ENCODE measurements at regions not wholly inside any gene's neighbourhood (a gene's known extent, or its start where the extent isn't known, plus 50 kb on each side); places are given as distances from the start of the nearest gene placed in this dataset.

- CTCF ChIA-PET (ENCODE audit: partially characterized antibody), result interaction anchor here (1.2 to 1.9 kb wide), 2 partner anchors 10 to 13 kb away, joined by 3 to 7 read pairs; no protein-coding TSS in a partner anchor
- no peak for DNase-seq (ENCODE audit: low read depth in 1 of 2, low spot score in 2 of 2)
- TF ChIP-seq RFX5 (IDR thresholded peaks at IDR 0.05; ENCODE audit: borderline replicate concordance, low read depth, low read length), result no peak
- no peak for TF ChIP-seq NANOG (IDR thresholded peaks at IDR 0.05; ENCODE audit: insufficient read depth, low read depth, low read length, poor library complexity, severe bottlenecking)
- no peak for TF ChIP-seq BACH1 (IDR thresholded peaks at IDR 0.05; ENCODE audit: low read length)
- no peak for TF ChIP-seq RBBP5 (IDR thresholded peaks at IDR 0.05; ENCODE audit: borderline replicate concordance, low read depth, low read length)
- no peak for TF ChIP-seq HDAC2 (IDR thresholded peaks at IDR 0.05; ENCODE audit: borderline replicate concordance in 1 of 2, low read depth in 2 of 2, low read length in 2 of 2)
- no peak for TF ChIP-seq SIN3A (conservative IDR thresholded peaks at IDR 0.05 in 1 of 2, IDR thresholded peaks at IDR 0.05 in 1 of 2; ENCODE audit: low read depth in 1 of 2, low read length in 2 of 2)
- no peak for TF ChIP-seq CBX5 (IDR thresholded peaks at IDR 0.05; ENCODE audit: low read depth, low read length)
- no peak for TF ChIP-seq TAF7 (optimal IDR thresholded peaks at IDR 0.05; ENCODE audit: borderline replicate concordance, low read depth, low read length)
- TF ChIP-seq SUZ12 (IDR thresholded peaks at IDR 0.05; ENCODE audit: low read length), result no peak
- TF ChIP-seq KDM1A (IDR thresholded peaks at IDR 0.05; ENCODE audit: borderline replicate concordance, low read length), result no peak
- TF ChIP-seq RXRA (IDR thresholded peaks at IDR 0.05; ENCODE audit: insufficient read depth, low read depth, low read length), result no peak
- TF ChIP-seq POLR2A (IDR thresholded peaks at IDR 0.05; ENCODE audit: control extremely low read depth in 1 of 2, low read depth in 2 of 2, low read length in 2 of 2), result no peak
- TF ChIP-seq POLR2AphosphoS5 (IDR thresholded peaks at IDR 0.05; ENCODE audit: low read depth, low read length), result no peak
- TF ChIP-seq TCF12 (IDR thresholded peaks at IDR 0.05; ENCODE audit: low read depth, low read length), result no peak
- no peak for TF ChIP-seq PHF8 (conservative IDR thresholded peaks at IDR 0.05; ENCODE audit: low read depth, low read length)
Observed at GRCh38 chr20:59386809-59387208, 86.4 kb downstream of the EDN3 start.

More at GRCh38 chr20:59386809-59387208, 86.4 kb downstream of the EDN3 start:
- Histone ChIP-seq H2BK120ac (replicated peaks; ENCODE audit: low read depth, low read length) (no peak overlapping the region), H4K5ac (ENCODE audit: insufficient read length, low read depth, low read length) (no peak overlapping the region), H3K9ac (replicated peaks in 1 of 4; ENCODE audit: extremely low read depth in 1 of 4, low read depth in 3 of 4, low read length in 3 of 4) (no peak overlapping the region), H3K56ac (replicated peaks; ENCODE audit: insufficient read length, low read depth, low read length) (no peak overlapping the region), H3K23ac (ENCODE audit: insufficient read length) (no peak overlapping the region), H3K27me3 (replicated peaks in 1 of 4; ENCODE audit: control insufficient read depth in 3 of 4, extremely low read depth in 1 of 4, insufficient read depth in 3 of 4, low read length in 3 of 4) (0 out of 7 replicates have a peak, but pooled peaks cover 0 to 3% (median 0%) of the 10 kb centered on the region in 4 experiments), H3K36me3 (ENCODE audit: control insufficient read depth in 2 of 4, insufficient read depth in 4 of 4, low read length in 3 of 4) (no peaks in the 10 kb centered on the region), H4K8ac (ENCODE audit: extremely low read depth, insufficient read depth, low read length) (no peak overlapping the region; the same call in 1 of the 2 replicates), H2BK5ac (ENCODE audit: low read depth, low read length) (no peak overlapping the region), H2BK12ac (ENCODE audit: low read depth, low read length) (no peak overlapping the region), H3K27ac (ENCODE audit: low read depth, low read length) (no peak overlapping the region), H2AFZ (ENCODE audit: low read length) (no peak overlapping the region), H2BK20ac (ENCODE audit: low read length) (no peak overlapping the region), H4K91ac (replicated peaks; ENCODE audit: insufficient read length, low read length) (no peak overlapping the region), H3K9me3 (ENCODE audit: insufficient read depth in 2 of 2, low read depth in 1 of 2, low read length in 1 of 2) (no peaks in the 10 kb centered on the region; a peak in 1 of 4 replicates), H3K79me2 (ENCODE audit: control insufficient read depth in 1 of 2, insufficient read depth in 2 of 2, low read length in 2 of 2) (no peaks in the 10 kb centered on the region), H3K18ac (ENCODE audit: extremely low read depth, low read length) (no peak overlapping the region), H3K4ac (replicated peaks; ENCODE audit: insufficient read length, low read depth, low read length) (no peak overlapping the region), H3K79me1 (ENCODE audit: low read depth, low read length) (no peaks in the 10 kb centered on the region), H3K23me2 (ENCODE audit: low read depth, low read length) (peaks cover 3% of the 10 kb centered on the region; the same call in 1 of the 2 replicates), H2AK5ac (ENCODE audit: low read depth, low read length) (no peak overlapping the region), H3K4me2 (ENCODE audit: insufficient read depth in 1 of 2, low read depth in 2 of 2, low read length in 2 of 2) (no peak overlapping the region), H3K4me3 (ENCODE audit: extremely low read depth in 1 of 4, insufficient read depth in 2 of 4, low read depth in 3 of 4, low read length in 4 of 4) (no peak overlapping the region), H2BK15ac (ENCODE audit: low read length) (no peak overlapping the region), H3K14ac (ENCODE audit: insufficient read length) (no peak overlapping the region), H4K20me1 (replicated peaks in 1 of 2; ENCODE audit: control insufficient read depth in 1 of 2, insufficient read depth in 2 of 2, low read length in 2 of 2) (no peaks in the 10 kb centered on the region), H3K4me1 (replicated peaks in 1 of 4; ENCODE audit: control insufficient read depth in 3 of 4, insufficient read depth in 4 of 4, low read length in 3 of 4) (peaks cover 0 to 7% (median 2%) of the 10 kb centered on the region in 4 experiments; a peak in 5 of 7 replicates)
- POLR2A ChIA-PET (ENCODE audit: partially characterized antibody), result no interaction called here
- WGBS, 2 experiments (ENCODE audit: extremely low coverage in 1 of 2, insufficient coverage in 1 of 2, insufficient read length in 1 of 2, insufficient replicate concordance in 2 of 2, low coverage in 1 of 2, low lambda C conversion rate in 2 of 2, missing lambda C conversion rate in 1 of 2), result 60% methylated on average over 3 of the region's 3 CpGs; no CpG with 5 or more reads in 1 of the 2 experiments
- FAIRE-seq, result no peak
